ENCODE measurements at regions not wholly inside any gene's neighbourhood (a gene's known extent, or its start where the extent isn't known, plus 50 kb on each side); places are given as distances from the start of the nearest gene placed in this dataset.

GRCh38 chr5:84825606-84826005 lies 440.9 kb upstream of the EDIL3 start:
- Histone ChIP-seq H3K27me3 (ENCODE audit: control insufficient read depth in 1 of 2, insufficient read depth in 2 of 2, low read length in 2 of 2) (no peaks in the 10 kb centered on the region), H3K36me3 (ENCODE audit: insufficient read depth, low read length) (no peaks in the 10 kb centered on the region), H3K9me3 (ENCODE audit: control insufficient read depth in 1 of 2, insufficient read depth in 1 of 2, low read length in 2 of 2) (peaks cover 0 to 12% of the 10 kb centered on the region in 2 experiments), H3K4me1 (ENCODE audit: insufficient read depth, low read length) (no peaks in the 10 kb centered on the region), H3K4me3 (ENCODE audit: low read length) (no peak overlapping the region), H3K27ac (ENCODE audit: low read depth in 1 of 2, low read length in 2 of 2) (no peak overlapping the region)
- ChIA-PET POLR2A (no interaction called here), CTCF (no interaction called here)
- Mint-ChIP-seq H3K4me3 (no peak overlapping the region), H3K27ac (no peak overlapping the region), H3K4me1 (ENCODE audit: low read depth) (no peaks in the 10 kb centered on the region), H3K9me3 (peaks cover 4% of the 10 kb centered on the region), H3K36me3 (ENCODE audit: low read depth) (no peaks in the 10 kb centered on the region), H3K27me3 (no peaks in the 10 kb centered on the region)
- intact Hi-C loops (cut with DNase I, micrococcal nuclease) = no loop called here
- no peak for DNase-seq
- TF ChIP-seq CTCF (IDR thresholded peaks at IDR 0.05) = no peak
- no peak for ATAC-seq (ENCODE audit: poor library complexity)

GRCh38 chr5:84821924-84822323 lies 437.2 kb upstream of the EDIL3 start:
- DNase-seq = no peak
- Histone ChIP-seq H3K27me3 (ENCODE audit: control insufficient read depth in 1 of 2, insufficient read depth in 2 of 2, low read length in 2 of 2) (no peaks in the 10 kb centered on the region), H3K4me3 (ENCODE audit: low read length) (no peak overlapping the region), H3K36me3 (ENCODE audit: insufficient read depth, low read length) (no peaks in the 10 kb centered on the region), H3K4me1 (ENCODE audit: insufficient read depth, low read length) (no peaks in the 10 kb centered on the region), H3K27ac (ENCODE audit: low read depth in 1 of 2, low read length in 2 of 2) (no peak overlapping the region), H3K9me3 (ENCODE audit: control insufficient read depth in 1 of 2, insufficient read depth in 1 of 2, low read length in 2 of 2) (no peaks in the 10 kb centered on the region)
- no peaks in the 10 kb centered on the region for H3K9me3 Mint-ChIP-seq
- H3K4me3 Mint-ChIP-seq = no peak overlapping the region
- no peaks in the 10 kb centered on the region for H3K36me3 Mint-ChIP-seq (ENCODE audit: low read depth)
- ChIA-PET CTCF (no interaction called here), POLR2A (no interaction called here)
- H3K27ac Mint-ChIP-seq = no peak overlapping the region
- TF ChIP-seq CTCF (IDR thresholded peaks at IDR 0.05) = no peak
- H3K27me3 Mint-ChIP-seq = no peaks in the 10 kb centered on the region
- no peak for ATAC-seq (ENCODE audit: poor library complexity)
- intact Hi-C loops (cut with DNase I, micrococcal nuclease) = no loop called here
- H3K4me1 Mint-ChIP-seq (ENCODE audit: low read depth) = no peaks in the 10 kb centered on the region

- ATAC-seq (ENCODE audit: poor library complexity) (no peak), DNase-seq (no peak)
- no peak overlapping the region for H3K27ac ChIP-seq (ENCODE audit: low read depth in 1 of 2, low read length in 2 of 2)
- H3K4me3 ChIP-seq (ENCODE audit: low read length) = no peak overlapping the region
- intact Hi-C loops (cut with DNase I, micrococcal nuclease) = no loop called here
- TF ChIP-seq CTCF (IDR thresholded peaks at IDR 0.05) = no peak
- no peaks in the 10 kb centered on the region for H3K36me3 Mint-ChIP-seq (ENCODE audit: low read depth)
- no peaks in the 10 kb centered on the region for H3K9me3 ChIP-seq (ENCODE audit: control insufficient read depth in 1 of 2, insufficient read depth in 1 of 2, low read length in 2 of 2)
- no peaks in the 10 kb centered on the region for H3K4me1 Mint-ChIP-seq (ENCODE audit: low read depth)
- H3K36me3 ChIP-seq (ENCODE audit: insufficient read depth, low read length) = no peaks in the 10 kb centered on the region
- H3K27me3 ChIP-seq (ENCODE audit: control insufficient read depth in 1 of 2, insufficient read depth in 2 of 2, low read length in 2 of 2) = no peaks in the 10 kb centered on the region
- H3K4me3 Mint-ChIP-seq = no peak overlapping the region
- ChIA-PET POLR2A (no interaction called here), CTCF (no interaction called here)
- H3K27ac Mint-ChIP-seq = no peak overlapping the region
- no peaks in the 10 kb centered on the region for H3K27me3 Mint-ChIP-seq
- no peaks in the 10 kb centered on the region for H3K9me3 Mint-ChIP-seq
- no peaks in the 10 kb centered on the region for H3K4me1 ChIP-seq (ENCODE audit: insufficient read depth, low read length)
Measured at GRCh38 chr5:84817953-84818352, 433.3 kb upstream of the EDIL3 start.
